NCI-H1930 (cell line): ENCODE measurements at regions not wholly inside any gene's neighbourhood (a gene's known extent, or its start where the extent isn't known, plus 50 kb on each side); places are given as distances from the start of the nearest gene placed in this dataset.
A peak's percentile ranks its signal among the peaks of the same experiment; 100 is the strongest.
"Not testable (repeated sequence)": the region's sequence is repeated elsewhere in the genome, so short reads cannot be mapped to it uniquely, and the experiment has no call there.

Experiments
- DNase-seq, 2 experiments: peaks; one replicate each; lab custom pipeline; 2025; lab: John Stamatoyannopoulos, UW

DNA sequence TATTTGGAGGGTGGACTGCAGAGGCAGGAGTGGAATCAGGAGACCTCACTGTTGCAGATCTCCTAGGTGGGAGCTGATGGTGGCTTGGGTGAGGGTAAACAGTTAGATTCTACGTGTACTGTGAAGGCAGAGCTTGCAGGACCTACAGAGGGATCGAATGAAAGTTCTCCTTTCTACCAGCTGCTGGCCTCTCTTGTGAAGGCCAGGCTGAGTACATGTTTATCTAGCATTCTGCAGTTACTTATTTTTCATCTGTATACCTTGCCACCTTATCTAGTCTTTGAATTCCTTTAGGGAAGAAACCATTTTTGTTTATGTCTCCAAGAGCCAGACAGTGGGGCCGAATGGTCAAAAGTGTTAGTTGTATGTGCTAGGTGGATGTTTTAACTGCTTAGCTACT lies 57.6 kb downstream of the PTTG1 start:
- DNase-seq = no peak

DNA sequence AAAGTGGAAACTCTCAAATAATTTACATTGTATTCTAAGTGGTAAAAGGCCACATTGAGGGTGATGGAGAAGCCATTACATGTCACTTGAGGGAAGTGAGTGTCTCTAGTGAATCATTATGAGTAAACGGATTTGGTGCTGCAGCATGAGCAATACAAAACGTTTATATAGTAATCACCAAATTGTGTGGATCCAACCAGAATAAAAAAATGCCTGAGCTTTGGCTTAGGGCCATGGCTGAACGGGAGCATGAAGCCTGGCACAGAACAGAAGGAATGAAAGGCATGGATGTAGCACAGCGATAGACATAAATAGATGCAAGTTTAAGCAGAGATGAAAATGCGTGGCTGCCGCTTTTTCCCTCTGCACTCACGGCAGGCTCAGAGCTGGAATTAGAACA lies 58.3 kb downstream of the PTTG1 start:
- DNase-seq = no peak

DNA sequence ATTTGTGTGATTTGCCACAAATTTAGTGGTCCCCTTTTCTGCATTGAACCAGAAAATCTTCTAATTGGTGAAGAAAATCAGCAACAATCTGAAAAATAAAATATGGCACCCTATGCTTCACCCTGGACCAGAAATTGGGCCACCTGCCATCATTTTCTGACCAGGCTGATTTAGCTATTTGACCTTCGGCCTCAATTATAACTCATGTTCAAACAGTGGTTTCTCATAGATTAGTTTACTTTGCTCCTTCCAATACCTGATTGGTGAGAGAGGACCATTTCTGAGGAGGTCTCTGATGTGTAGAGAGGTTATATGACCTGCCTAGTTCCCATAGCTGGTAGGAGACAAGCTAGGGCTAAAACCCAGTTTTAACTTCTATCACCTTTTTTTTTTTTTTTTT lies 59.0 kb downstream of the PTTG1 start:
- DNase-seq = no peak

DNA sequence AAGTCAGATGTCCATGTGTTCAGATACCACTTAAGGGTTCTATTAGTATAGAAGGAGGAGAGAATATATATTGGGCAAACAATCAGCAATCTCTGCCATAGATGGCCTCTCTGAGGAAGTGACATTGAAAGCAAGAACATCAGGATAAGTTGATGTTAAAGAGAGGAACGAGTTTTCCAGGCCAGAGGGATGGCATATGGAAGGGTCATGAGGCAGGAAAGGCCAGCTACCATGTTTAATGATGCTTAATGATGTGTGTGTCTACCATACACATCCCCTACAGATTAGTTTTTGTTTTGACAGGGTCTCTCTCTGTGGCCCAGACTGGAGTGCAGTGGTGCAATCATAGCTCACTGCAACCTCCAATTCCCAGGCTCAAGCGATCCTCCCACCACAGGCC lies 63.0 kb downstream of the PTTG1 start:
- no peak for DNase-seq

DNA sequence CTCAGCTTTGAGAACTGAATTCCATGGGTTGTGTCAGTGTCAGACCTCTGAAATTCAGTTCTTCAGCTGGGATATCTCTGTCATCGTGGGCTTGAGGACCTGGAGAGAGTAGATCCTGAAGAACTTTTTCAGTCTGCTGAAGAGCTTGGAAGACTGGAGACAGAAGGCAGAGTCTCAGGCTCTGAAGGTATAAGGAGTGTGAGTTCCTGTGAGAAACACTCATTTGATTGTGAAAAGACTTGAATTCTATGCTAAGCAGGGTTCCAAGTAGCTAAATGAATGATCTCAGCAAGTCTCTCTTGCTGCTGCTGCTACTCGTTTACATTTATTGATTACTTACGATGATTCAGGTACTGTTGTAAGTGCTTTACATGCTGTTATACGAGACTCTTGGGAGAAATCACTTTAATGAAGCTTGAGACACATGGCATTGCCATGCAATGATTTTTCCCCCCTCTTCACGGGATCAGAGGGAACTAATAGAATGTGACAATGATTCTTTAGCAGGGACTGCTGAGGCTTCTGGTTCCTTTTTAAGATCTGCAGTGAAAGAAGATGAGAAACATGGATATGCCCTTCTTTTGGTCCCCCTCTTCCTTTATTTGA lies 63.8 kb downstream of the PTTG1 start:
- DNase-seq = no peak

DNA sequence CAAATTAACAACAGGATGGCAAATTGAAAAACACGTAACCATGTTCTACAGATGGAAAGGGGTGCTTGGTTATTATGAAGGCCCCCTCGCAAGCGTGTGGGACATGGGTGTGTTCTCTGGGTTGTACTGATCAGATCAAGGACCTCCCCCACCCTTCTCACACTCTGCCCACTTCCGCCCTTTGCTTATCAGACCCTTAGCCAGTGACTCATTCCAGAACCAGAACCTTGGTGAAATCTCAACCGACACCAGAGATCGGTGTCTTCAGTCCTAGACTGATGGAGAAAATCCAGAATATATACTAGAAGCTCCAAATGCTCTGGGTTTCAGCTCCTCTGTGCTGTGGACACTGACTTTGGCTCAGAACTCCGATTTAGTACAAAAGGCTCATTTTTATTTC lies 64.9 kb downstream of the PTTG1 start:
- no peak for DNase-seq

DNA sequence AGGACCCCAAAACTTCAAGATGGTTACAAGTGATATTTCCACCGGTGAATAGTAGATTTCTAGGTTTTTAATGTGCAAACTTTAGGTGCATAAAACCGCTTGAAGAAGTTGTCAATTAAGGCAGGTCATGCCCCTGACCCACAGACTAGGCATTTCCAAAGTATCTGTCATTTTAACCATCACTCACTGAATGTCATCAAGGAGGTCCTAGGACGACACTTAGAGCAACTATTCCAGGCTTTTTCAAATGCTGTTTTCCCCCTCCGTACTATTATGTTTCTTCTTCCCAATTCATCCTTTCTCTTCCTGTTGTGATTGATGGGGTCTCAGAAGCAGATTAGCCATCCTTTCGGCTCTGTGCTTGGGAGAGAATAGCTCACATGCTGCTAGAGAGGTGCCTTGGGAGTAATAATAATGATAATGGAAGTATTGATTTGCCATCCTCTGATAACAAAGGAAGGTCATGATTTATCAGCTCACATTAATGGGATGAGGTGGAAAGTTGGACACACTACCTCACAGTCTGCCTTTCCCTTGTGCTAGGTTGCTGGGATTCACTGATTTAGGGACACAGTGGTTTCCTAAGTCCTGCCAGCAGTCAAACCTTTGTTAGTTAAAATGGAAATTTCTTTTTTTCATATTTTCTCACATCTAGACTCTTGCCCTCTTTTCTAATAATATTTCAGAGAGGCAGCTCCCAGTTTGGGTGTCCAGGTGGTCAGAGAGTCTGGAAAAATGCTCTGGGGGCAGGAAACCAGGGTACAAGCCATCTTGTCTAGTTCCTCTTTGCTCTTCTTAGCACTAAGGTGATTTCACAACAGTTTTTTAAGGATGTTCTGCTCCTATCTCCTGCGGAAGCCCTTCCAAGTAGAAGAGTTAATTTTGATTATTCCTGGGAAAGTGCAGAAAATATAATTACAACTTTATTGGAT lies 67.0 kb downstream of the PTTG1 start:
- DNase-seq = no peak

DNA sequence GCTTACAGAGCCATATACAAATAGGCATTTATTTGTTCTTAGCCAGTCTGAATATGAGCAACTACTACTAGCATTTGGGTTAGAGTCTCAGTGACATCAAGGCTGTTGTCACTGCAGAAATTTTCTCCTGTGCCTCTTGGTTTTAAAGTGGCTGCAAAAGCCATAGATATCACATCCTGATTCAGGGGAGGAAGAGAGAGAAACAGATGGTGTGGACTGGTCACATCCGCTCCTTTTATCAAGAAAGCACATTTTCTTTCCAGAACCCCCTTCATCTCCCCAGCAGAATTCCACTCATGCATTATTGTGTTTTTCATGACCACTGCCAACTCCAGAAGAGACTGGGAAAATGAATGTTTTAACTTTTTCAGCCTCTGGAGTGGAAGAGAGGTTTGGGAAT lies 69.8 kb downstream of the PTTG1 start:
- DNase-seq = no peak

DNA sequence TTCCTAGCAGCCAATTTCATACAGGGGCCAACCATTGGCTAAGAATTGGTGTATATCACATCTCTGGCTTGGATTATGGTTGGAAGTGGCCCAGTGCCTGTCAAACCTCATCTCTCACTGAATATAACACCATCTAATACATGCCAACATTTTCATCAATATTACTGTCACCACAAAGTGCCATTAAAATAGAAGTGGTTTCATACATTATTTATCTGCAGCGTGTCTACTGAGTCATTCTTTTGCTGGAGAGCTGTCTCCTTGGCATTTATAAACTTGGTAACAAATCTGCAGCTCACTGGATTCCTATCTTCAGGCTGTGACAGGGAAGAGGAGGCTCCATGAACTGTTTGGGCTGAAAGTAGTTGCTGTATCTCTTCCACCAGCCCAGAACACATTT lies 70.9 kb downstream of the PTTG1 start:
- no peak for DNase-seq

DNA sequence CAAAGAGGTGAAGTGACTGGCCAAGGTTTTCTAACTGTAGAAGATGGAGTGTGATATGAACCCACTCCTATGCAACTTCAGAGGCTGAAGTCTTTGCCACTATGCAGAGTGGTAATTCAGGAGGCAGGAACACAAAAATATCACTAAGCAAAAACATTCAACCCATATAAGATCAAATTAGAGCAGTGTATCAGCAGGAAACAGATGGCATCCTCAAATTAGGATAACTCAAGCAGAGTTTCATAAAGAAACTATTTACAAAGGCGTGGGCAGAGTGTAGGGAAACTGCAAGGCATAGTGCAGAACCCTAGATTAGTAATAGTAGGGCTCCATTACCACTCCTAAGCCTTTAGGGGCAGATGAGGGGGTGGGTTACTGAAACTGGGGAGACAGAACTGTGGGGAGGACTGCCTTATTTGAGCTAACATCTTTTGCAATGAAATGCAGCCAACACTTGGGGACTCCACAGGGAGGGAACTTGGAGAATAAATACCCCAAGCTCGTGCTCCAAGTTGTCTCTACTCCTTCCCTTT lies 72.2 kb downstream of the PTTG1 start:
- no peak for DNase-seq

DNA sequence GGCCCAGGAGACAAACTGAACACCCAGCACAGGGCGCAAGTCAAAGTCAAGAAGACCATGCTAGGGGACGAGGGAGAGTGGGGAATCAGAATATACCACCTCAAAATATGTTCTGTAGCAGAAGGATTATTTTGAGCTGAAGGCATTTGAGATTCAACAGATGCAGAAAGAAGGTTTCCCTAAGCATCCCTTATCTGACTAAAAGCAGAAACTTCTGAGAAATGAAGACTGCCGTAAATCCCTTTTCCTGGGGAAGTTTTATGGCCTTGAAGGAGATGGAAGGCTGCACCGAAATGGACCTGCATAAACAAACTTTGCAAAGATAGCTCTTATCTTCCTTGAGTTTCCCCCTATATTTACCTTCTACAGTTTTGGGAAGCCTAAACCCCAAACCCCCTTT lies 72.8 kb downstream of the PTTG1 start:
- no peak for DNase-seq

DNA sequence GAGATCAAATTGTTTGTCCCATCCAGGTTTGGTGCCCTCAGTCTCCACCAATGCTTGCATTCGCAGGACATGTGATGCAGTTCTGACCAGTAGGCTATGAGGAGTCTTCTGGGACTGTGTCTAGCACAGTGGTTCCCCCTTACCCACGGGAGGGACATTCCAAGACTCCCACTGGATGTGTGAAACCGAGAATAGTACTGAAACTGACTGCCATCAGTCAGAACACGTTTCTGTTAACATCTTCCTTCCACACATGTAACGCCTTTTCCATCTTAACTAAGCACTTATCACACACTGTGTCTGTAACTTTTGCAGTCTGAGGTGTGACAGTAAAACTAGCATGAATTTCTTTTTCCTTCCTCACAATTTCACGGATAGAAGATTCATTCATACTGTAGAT lies 74.7 kb downstream of the PTTG1 start:
- no peak for DNase-seq

DNA sequence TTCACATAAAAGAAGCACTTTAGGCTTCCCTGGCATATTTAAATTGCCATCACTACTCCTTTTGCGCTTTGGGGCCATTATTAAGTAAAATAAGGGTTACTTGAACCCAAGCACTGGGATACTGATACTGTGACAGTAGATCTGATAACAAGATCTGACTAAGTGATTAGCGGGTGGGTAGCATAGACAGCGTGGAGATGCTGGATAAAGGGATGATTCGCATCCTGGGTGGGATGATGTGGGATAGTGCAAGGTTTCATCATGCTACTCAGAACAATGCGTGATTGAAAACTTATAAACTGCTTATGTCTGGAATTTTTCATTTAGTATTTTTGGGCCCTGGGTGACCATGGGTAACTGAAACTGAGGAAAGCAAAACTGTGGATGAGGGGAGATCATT lies 75.1 kb downstream of the PTTG1 start:
- DNase-seq = no peak

DNA sequence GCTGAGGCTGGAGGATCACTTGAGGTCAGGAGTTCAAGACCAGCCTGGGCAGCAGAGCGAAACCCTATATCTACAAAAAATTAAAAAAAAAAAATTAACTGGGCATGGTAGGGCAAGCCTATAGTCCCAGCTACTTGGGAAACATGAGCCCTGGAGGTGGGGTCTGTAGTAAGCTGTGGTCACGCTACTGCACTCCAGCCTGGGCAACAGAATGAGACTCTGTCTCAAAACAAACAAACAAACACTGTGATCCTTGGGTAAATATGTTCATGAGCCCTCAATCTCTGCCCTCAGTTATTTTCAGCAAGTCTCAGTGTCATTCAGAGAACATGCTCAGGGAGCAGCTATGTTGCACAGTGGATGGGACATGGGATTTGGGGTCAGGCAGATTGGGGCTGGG lies 76.2 kb downstream of the PTTG1 start:
- DNase-seq = no peak

DNA sequence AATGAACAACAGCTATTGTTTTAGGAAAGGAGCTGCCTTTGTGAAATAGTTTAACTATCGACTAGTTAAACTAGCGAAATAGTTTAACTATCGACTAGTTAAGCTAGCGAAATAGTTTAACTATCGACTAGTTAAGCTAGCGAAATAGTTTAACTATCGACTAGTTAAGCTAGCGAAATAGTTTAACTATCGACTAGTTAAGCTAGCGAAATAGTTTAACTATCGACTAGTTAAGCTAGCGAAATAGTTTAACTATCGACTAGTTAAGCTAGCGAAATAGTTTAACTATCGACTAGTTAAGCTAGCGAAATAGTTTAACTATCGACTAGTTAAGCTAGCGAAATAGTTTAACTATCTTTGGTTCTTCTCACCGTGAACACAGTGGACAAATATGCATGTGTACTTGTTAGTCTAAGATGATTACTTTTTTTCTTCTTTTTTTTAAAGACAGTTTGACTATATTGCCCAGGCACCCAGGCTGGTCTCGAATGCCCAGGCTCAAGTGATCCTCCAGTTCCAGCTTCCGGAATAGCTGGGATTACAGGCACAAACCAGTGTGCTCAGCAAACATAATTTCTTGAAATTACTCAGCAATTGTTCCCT lies 76.9 kb downstream of the PTTG1 start:
- not testable (repeated sequence) for DNase-seq

DNA sequence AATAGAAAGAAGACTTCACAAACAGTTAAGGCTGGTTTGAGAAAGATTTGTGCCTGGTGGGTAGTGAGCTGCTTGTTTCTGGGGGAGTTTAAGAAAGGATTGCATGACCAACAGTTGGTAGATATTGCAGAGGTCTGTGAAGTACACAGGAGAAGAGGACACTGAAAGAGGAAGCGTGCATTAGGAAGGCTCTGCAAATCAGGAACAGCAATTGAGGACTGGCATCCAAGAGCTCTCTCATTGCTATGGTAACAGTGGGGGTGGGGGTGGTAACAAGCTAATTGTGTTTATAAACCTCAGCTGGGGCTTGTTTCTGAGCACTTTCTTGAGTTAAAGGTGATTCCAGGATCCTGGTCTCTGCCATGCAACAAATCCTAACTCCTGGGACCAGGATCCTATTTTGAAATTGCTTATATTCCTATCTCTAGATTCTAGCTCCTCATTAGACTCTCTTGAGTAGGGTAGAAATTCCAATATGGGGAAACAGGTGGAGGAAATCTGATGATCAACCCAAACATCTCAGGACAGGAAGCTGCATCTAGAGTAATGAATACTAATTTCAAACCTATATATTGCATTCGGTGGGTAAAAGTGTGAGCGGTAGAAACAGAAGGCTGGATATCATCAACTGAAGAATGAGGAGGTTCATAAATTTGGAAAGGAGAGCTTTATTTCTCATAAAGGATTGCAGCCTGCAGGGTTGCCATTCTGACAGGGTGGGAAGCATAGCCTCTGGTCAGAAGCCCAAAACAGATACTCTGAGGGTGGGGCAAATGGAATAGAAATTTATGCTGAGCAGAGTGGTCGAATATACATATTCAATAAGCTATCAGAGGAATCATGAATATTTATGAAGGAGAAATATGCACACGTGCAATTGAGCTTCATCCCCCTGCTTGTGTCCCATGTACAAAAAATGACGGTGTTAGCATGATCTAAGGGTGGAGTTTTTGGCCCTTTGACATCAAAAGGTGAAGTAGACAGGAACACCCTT lies 79.4 kb downstream of the PTTG1 start:
- DNase-seq = no peak

DNA sequence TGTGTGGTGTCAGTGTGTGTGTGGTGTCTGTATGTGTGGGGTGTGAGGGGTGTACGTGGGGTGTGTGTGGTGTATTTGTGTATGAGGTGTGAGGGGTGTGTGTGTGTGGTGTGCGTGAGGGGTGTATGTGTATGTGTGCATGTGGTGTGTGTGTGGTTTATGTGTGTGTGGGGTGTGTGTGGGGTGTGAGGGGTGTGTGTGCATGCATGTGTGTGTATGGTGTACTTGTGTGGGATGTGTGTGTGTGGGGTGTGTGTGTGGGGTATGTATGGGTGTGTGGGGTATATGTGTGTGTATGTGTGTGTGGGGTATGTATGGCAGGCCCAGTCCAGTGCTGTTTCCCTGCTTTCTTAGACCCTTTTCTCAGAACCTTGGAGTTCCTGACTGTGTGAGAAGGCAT lies 83.3 kb downstream of the PTTG1 start:
- no peak for DNase-seq

DNA sequence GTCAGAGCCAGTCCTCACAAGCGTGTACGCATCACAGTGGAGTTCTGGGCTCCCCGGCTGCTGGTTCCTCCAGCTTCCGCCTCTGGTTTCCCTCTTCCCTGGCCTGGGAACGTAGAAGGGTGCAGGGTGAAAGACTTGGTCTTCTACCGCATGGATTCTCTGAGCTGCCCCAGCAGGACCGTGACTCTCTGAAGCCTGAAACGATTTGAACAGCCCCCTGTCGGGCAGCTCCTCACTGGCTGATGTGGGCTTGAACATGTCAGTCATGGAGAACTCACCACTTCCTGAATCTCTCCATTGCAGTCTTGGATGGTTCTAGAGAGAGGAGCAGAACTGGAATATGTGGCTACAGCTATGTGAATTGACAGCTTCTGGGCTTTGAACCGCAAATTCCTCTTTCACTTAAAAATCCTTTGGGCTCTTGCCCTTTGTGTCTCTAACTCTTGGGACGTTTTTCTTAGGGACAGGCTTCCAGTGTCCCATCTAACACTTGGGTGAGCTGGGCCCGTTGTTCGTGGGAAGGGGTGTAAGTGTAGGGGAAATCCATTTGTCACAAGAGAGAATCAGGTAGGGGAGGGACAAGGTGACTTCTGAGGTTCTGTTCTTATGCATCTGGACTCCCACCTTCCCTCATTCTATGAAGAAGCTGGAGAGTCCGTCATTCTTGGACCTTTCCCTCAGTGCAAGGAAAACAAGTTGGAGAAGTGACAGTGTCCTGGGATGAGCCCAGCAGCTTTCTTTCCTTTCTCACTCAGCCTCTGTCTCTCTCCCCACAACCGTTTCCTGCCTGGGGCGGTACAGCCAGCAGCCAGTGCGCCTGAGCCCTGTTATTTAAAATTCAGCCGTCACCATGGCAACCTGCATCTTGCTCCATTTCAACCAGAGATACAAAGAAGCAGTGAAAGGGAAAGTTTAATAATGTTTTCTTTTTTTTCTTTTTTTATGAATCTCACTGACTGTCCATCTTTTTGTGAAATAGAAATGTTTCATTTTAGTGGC lies 84.7 kb downstream of the PTTG1 start:
- DNase-seq = no peak

DNA sequence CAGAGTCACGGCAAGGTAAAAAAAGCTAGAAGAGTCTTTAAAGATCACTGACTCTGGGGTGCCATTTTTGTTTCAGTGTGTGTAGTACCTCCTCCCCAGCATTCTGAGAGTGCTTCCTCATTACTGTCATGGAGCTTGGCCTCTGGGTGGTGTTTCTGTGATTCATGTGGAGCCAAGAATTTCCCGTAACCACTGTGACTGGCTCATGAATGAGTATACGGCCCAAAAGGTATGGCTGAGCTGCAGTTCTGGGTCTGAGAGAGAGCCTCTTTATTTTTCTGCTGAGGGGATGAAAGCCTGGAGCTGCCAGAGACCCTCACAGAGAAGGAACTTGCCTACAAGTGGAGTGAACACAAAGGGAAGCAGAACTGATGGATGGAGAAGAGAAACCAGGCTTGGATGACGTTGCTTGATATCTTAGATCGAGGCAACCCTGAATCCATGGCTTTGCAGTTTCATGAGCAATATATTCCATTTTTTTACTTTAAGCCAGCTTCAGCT lies 85.6 kb downstream of the PTTG1 start:
- no peak for DNase-seq

DNA sequence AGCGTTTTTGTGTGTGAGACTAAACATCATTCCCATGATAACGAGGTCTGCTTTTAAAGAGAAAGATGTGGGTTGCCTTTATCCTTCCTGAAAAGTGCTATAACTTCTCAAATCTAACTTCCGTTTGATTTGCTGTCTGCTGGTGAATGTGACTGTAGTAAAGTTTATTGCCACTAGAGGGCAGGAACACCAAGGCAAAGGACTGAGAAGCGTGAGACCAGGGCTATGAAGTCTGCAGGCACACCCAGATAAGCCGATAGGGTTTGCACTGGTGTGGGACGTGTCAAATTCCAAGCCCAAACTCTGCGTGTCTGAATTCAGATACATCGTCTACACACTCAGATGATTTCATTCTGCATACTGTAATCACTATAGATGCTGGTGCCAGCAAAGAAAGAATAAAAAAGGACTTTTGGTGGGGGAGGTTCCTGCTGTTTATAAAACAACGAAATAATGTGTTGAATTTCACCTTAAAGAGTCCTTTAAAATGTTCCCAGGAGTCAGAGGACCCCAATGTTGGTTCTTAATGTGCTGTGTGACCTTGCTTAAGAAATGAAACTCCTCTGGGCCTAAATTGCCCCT lies 87.2 kb downstream of the PTTG1 start:
- peak; percentile 21 to 33 for DNase-seq
